Activated naive CD4-positive, alpha-beta T cell treated with anti-CD3 and anti-CD28 coated beads, Interleukin-2, amount 50 U/mL, for 16 hours (primary cell): ENCODE measurements at regions not wholly inside any gene's neighbourhood (a gene's known extent, or its start where the extent isn't known, plus 50 kb on each side); places are given as distances from the start of the nearest gene placed in this dataset.

ENCODE experiments used
- DNase-seq: peaks from one replicate; pipeline ENCODE4 v3.0.0-alpha.2; 2020

GRCh38 chr5:128591598-128592455 lies 53.8 kb upstream of the FBN2 start:
- DNase-seq, result no peak

GRCh38 chr5:128596071-128596470 lies 58.0 kb upstream of the FBN2 start:
- no peak for DNase-seq

- no peak for DNase-seq
Observed at GRCh38 chr5:128597156-128597555, 59.1 kb upstream of the FBN2 start.

GRCh38 chr5:128613128-128613527 lies 75.1 kb upstream of the FBN2 start:
- no peak for DNase-seq

- DNase-seq, result no peak
Observed at GRCh38 chr5:128613766-128614165, 75.7 kb upstream of the FBN2 start.

GRCh38 chr5:128615578-128615977 lies 77.5 kb upstream of the FBN2 start:
- DNase-seq, result no peak

GRCh38 chr5:128626536-128627090 lies 88.6 kb upstream of the FBN2 start:
- DNase-seq, result no peak

- DNase-seq, result no peak
Observed at GRCh38 chr5:128627939-128628338, 89.9 kb upstream of the FBN2 start.

- no peak for DNase-seq
Observed at GRCh38 chr5:128629157-128629556, 91.1 kb upstream of the FBN2 start.

- no peak for DNase-seq
Observed at GRCh38 chr5:128630121-128630520, 92.1 kb upstream of the FBN2 start.

GRCh38 chr5:128631771-128632170 lies 93.7 kb upstream of the FBN2 start:
- DNase-seq, result no peak

- DNase-seq, result no peak
Observed at GRCh38 chr5:128632264-128632663, 94.2 kb upstream of the FBN2 start.

- no peak for DNase-seq
Observed at GRCh38 chr5:128633901-128634300, 95.9 kb upstream of the FBN2 start.

GRCh38 chr5:128635379-128635778 lies 97.3 kb upstream of the FBN2 start:
- DNase-seq, result no peak

GRCh38 chr5:128636361-128636760 lies 98.3 kb upstream of the FBN2 start:
- no peak for DNase-seq

GRCh38 chr5:128637031-128637430 lies 99.0 kb upstream of the FBN2 start:
- DNase-seq, result no peak

- no peak for DNase-seq
Observed at GRCh38 chr5:128641861-128642260, 103.8 kb upstream of the FBN2 start.

GRCh38 chr5:128644863-128645262 lies 106.8 kb upstream of the FBN2 start:
- DNase-seq, result no peak

GRCh38 chr5:128645581-128645980 lies 107.5 kb upstream of the FBN2 start:
- DNase-seq, result no peak

- DNase-seq, result no peak
Observed at GRCh38 chr5:128646176-128646575, 108.1 kb upstream of the FBN2 start.

- DNase-seq, result no peak
Observed at GRCh38 chr5:128649192-128649591, 111.1 kb upstream of the FBN2 start.

- DNase-seq, result no peak
Observed at GRCh38 chr5:128662997-128663396, 125.0 kb upstream of the FBN2 start.

- no peak for DNase-seq
Observed at GRCh38 chr5:128665747-128666355, 127.8 kb upstream of the FBN2 start.

GRCh38 chr5:128667152-128667551 lies 129.1 kb upstream of the FBN2 start:
- DNase-seq, result no peak
